ENCODE measurements at regions not wholly inside any gene's neighbourhood (a gene's known extent, or its start where the extent isn't known, plus 50 kb on each side); places are given as distances from the start of the nearest gene placed in this dataset.

DNA sequence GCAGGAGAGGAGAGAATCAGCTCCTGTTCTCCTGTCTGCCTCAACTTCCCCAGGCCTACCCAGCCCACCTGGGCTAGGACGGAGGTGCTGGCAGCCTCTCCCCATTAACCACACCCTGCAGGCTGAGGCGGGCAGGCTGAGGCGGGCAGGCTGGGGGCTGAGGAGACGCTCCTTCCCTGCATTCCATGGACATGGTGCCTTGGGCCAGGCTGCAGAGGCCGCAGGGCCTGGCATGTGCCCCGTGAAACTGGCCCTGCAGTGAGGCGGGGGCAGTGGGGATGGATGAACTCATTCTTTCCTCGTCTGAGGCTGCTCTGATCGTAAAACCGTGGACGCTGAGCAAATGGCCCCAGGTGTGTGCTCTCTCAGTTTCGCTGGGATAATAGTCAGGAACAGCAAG lies 84.7 kb upstream of the LAPTM4A start:
- TF ChIP-seq POLR2A (IDR thresholded peaks at IDR 0.05) (no peak), EP300 (IDR thresholded peaks at IDR 0.05) (no peak)
- TF ChIP-seq, protein P1, sequence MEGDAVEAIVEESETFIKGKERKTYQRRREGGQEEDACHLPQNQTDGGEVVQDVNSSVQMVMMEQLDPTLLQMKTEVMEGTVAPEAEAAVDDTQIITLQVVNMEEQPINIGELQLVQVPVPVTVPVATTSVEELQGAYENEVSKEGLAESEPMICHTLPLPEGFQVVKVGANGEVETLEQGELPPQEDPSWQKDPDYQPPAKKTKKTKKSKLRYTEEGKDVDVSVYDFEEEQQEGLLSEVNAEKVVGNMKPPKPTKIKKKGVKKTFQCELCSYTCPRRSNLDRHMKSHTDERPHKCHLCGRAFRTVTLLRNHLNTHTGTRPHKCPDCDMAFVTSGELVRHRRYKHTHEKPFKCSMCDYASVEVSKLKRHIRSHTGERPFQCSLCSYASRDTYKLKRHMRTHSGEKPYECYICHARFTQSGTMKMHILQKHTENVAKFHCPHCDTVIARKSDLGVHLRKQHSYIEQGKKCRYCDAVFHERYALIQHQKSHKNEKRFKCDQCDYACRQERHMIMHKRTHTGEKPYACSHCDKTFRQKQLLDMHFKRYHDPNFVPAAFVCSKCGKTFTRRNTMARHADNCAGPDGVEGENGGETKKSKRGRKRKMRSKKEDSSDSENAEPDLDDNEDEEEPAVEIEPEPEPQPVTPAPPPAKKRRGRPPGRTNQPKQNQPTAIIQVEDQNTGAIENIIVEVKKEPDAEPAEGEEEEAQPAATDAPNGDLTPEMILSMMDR (IDR thresholded peaks at IDR 0.05) = no peak

All from tibial nerve (tissue), 4 donors.